GM12891 (cell line): ENCODE measurements at regions not wholly inside any gene's neighbourhood (a gene's known extent, or its start where the extent isn't known, plus 50 kb on each side); places are given as distances from the start of the nearest gene placed in this dataset.

Experiments
- PAX5 ChIP-seq: IDR thresholded peaks from 2 replicates; pipeline ENCODE4 v1.6.1; 2011; ENCODE audit warnings: low read length, moderate library complexity, mild to moderate bottlenecking; ENCODE audit not compliant: insufficient read depth, severe bottlenecking
- POLR2A ChIP-seq: IDR thresholded peaks from 2 replicates; pipeline ENCODE4 v1.6.1; 2011; ENCODE audit warnings: low read depth, low read length, control low read depth
- POLR2AphosphoS5 ChIP-seq: IDR thresholded peaks from 2 replicates; pipeline ENCODE4 v1.6.1; 2011; ENCODE audit warnings: low read depth, low read length, control low read depth
- POU2F2 ChIP-seq: IDR thresholded peaks from 2 replicates; pipeline ENCODE4 v1.6.1; 2011; ENCODE audit warnings: low read depth, mild to moderate bottlenecking, control low read depth, low read length, moderate library complexity
- SPI1 ChIP-seq: IDR thresholded peaks from 2 replicates; pipeline ENCODE4 v1.6.1; 2011; ENCODE audit warnings: low read depth, low read length, control low read depth
- TAF1 ChIP-seq: IDR thresholded peaks from 2 replicates; pipeline ENCODE4 v1.6.1; 2011; ENCODE audit warnings: low read depth, low read length, control low read depth

DNA sequence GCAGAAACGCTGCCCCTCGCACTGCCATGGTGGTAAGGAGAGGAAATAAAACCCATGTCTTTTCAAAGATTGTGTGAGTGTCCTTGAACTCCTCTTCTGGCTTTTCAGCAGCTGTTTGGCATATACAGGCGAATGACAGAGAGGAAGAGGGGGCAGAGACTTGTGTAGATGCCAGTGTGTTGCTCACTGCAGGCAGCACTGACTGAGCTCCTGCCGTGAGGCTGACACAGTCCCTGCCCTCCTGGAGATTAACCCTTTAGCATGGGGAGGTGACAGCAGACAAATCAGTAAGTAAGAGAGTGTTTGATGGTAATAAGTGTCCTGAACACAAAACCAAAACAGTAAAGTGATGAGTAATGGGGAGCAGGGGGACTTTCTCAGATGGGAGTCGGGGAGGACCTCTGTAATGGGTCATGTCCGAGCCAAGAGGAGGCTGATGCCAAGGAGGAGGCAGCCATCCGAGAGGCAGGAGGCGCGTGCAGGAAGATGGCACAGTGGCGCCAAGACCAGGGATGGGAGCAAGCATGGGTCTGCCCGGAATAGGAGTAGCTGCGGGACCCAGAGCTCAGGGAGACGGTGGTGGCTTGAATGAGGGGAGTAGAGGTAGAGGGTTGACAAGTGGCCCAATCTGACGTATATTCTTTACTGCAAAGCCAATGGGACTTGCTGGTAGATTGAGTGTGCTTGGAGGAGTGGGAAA is 182.2 kb downstream of the FOXO1 start:
- TF ChIP-seq POLR2A: no peak
- TF ChIP-seq POU2F2: no peak
- TF ChIP-seq POLR2AphosphoS5: no peak
- TF ChIP-seq SPI1: no peak
- no peak for TF ChIP-seq TAF1
- TF ChIP-seq PAX5: no peak
